ENCODE measurements at regions not wholly inside any gene's neighbourhood (a gene's known extent, or its start where the extent isn't known, plus 50 kb on each side); places are given as distances from the start of the nearest gene placed in this dataset.

DNA sequence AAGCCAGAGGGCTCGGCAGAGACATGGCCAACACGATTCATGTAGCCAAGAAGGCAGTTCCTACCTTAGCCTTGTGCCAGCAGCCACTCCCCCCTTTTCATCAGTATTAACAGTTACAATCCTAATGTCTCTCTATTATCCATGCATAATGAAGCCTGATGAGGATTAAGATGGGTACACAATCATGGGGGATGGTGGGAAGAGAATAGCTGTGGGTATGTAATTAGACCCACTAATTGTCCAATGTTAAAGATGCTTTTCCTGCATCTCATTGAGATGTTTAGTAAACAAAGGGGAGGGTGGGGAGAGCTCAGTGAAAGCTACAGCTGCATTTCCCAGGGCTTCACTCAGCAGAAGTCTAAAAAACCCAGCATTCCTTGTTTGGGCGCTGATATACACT lies 70.4 kb upstream of the CMKLR1 start:
- FAIRE-seq (no peak), DNase-seq (ENCODE audit: insufficient read length, low spot score) (no peak)
- no peak for TF ChIP-seq POLR2A (IDR thresholded peaks at IDR 0.05; ENCODE audit: low read depth, low read length)

DNA sequence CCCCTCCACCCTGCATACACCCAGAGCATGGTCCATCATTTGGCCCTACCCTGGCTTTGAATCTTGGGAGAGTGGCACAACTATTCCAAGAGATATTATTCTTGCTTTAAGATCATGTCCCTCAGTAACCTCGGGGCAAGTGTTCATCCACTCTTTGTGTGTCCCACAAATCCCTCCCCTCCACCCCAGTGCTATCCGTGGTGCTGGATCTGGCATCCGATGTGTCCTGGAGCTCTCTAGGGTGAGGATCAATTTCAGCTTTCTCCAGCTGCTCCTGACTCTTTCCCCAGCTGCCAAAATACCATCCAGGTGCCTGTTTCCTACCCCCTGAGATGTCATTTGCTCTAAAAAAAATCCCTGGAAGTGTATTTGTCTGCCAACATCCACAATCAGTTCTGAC lies 64.8 kb upstream of the CMKLR1 start:
- FAIRE-seq = no peak
- no peak for TF ChIP-seq POLR2A (IDR thresholded peaks at IDR 0.05; ENCODE audit: low read depth, low read length)
- DNase-seq (ENCODE audit: insufficient read length, low spot score) = no peak

DNA sequence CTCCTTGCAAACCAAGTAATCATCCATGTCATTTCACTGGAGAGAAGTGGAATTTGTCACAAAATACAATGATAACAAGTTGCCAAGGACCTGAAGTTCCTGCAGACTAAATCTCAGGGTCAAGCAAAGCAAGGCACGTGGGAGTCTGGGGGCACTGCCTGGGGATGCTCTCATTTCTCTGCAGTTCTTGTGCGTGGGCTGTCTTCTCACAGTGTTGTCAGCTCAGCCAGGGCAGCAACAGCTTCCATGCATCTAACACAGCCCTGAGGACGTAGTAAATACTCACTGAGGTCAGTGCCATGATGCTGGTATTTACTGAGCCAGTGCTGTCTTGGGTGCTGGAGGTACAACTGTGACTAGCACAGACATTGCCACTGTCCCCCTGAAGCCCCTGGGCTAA lies 62.9 kb upstream of the CMKLR1 start:
- FAIRE-seq (no peak), DNase-seq (ENCODE audit: insufficient read length, low spot score) (no peak)
- no peak for TF ChIP-seq POLR2A (IDR thresholded peaks at IDR 0.05; ENCODE audit: low read depth, low read length)

DNA sequence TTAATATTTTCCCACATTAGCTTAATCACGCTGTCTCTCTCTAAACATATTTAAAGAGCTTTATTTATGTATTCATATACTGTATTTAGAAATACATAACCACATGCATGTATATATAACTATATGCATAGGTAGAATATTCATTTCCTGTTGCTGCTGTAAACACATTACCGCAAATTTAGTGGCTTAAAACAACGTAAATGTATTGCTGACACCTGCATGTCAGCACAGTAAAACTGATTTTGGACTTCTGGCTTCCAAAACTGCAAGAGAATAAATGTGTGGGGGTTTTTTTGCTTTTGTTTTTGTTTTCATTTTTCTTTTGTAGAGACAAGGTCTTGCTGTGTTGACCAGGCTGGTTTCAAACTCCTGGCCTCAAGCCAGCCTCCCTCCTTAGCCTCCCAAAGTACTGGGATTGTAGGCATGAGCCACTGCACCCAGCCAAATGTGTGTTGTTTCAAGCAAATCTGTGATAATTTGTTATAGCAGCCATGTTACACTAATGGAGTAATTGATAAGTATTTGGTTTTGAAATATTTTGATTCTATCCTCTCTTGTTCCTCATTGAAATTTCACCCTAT lies 61.9 kb upstream of the CMKLR1 start:
- no peak for FAIRE-seq
- DNase-seq (ENCODE audit: insufficient read length, low spot score) = no peak
- no peak for TF ChIP-seq POLR2A (IDR thresholded peaks at IDR 0.05; ENCODE audit: low read depth, low read length)

DNA sequence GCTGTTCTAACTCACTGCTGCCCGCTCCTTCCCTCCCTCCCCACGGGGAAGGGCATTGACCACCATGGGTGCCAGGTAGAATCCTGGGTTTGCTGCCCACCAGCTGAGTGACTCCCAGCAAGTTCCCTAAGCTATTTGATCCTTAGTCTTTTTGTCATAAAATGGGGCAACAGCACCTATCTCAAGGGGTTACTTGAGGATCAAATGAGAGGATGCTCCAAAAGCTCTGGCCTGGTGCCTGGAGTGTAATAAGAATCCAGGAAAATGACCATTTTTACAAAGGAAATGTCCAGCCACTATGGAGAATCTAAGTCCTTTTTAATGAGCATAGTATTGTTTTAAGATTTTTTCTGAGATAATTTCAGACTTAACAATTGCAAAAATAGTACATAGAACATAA lies 61.4 kb upstream of the CMKLR1 start:
- no peak for DNase-seq (ENCODE audit: insufficient read length, low spot score)
- FAIRE-seq = no peak
- no peak for TF ChIP-seq POLR2A (IDR thresholded peaks at IDR 0.05; ENCODE audit: low read depth, low read length)

DNA sequence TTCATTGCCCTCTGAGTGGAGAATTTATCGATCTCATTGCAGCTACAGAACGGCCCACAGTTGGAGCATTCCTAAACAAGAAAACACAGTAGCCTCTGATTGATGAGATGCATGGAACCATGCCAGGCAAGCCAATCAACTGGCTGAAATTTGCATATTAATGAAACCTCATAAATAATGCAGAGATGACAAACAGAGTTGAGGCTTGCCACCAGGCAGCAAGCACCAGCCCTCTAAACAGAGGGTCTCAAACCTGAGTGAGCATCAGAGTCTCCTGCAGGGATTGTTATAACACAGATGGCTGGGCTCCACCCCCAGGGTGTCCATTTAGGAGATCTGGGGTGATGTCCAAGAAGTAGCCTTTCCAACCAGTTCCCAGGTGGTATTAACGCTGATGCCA lies 60.9 kb upstream of the CMKLR1 start:
- no peak for FAIRE-seq
- TF ChIP-seq POLR2A (IDR thresholded peaks at IDR 0.05; ENCODE audit: low read depth, low read length) = no peak
- DNase-seq (ENCODE audit: insufficient read length, low spot score) = no peak

DNA sequence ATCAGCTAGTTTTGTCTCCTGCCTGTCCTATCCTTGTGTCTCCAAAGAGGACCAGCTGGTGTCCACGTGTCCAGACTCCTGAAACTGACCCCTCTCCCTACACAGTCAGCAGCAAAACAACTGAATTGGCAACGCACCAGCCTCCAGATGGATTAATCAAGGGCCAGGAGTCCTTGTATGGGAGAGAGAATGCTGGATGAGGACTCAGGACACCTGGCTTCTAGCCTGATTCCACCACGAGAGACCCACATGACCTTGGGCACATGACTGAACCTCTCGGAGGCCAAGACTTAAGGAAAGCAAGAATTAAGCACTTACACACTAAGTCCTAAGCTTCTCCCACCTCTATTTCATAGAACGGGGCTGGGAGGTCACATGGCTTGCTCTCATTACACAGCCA lies 60.4 kb upstream of the CMKLR1 start:
- FAIRE-seq (no peak), DNase-seq (ENCODE audit: insufficient read length, low spot score) (no peak)
- TF ChIP-seq POLR2A (IDR thresholded peaks at IDR 0.05; ENCODE audit: low read depth, low read length) = no peak

DNA sequence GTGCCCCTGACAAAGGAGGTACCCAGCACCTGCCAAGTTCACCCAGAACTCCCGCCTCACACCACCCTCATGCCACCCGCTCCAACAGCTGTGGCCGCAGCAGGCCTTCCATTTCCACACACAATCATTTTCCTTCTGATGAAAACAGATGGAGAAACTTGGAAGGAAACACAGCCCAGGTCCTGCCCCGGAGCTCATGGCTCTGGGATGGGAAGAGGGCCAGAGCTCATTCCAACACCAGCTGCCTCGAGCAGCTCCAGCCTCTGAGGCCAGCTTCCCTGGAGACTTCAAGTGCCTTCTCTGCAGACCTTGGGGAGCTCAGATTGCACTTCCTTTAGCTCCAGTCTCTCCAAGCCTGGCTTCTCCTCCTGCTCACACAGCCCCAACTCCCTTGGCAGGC lies 55.1 kb upstream of the CMKLR1 start:
- FAIRE-seq (no peak), DNase-seq (ENCODE audit: insufficient read length, low spot score) (no peak)
- no peak for TF ChIP-seq POLR2A (IDR thresholded peaks at IDR 0.05; ENCODE audit: low read depth, low read length)

DNA sequence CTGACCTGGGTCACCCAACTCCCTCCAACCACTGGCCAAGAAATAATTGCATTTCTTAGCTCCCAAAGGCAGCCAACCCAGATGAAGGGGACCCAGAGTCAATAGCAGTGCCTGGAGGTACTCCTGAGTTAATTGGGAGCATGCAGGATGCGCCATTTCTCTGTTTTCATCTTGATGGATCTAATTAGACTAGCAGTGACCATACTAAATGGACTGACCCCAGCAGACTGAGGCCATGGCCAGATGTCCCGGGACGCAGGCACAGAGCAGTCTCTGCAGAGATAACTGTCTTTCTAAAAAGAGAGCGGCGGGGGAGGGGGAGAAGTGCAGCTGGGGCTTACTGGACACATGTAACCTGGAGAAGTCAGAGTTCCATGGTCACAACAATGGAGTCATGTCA lies 53.2 kb upstream of the CMKLR1 start:
- FAIRE-seq = no peak

DNA sequence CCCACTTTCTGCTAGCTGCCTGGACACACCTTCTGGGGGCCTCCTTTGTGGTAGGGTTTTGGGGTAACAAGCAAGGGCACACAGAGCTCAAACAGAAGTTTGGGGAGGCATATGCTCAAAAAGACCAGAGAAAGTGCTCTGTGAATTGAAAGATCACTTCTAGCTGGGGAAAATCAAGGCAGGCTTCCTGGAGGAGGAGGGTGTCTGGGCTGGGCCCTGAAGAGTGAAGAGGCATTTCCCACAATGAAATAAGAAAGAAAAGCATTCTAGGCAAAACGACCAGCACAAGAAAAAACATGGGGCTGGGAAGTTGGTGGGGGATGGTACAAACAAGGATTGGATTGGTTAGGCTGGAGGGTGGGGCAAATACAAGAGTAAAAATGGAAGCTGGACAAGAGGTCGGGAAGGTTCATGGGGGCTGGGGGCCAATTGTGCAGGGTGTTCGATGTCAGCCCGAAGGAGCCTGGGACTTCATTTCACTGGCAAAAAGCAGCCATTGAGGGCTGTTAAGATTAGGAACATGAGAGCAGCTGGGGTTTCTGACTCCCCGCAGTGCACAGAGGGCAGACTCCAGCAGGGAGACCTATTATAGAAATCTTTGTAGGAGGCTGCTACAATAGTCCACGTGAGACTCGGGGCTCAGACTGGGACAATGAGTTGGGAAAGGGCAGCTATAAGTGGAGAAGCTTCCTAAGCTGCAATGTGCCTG lies 51.5 kb upstream of the CMKLR1 start:
- TF ChIP-seq POLR2A (IDR thresholded peaks at IDR 0.05; ENCODE audit: low read depth, low read length) = no peak
- DNase-seq (ENCODE audit: insufficient read length, low spot score) = no peak
- no peak for FAIRE-seq

More for the DNA sequence above, 53.2 kb upstream of the CMKLR1 start:
- no peak for TF ChIP-seq POLR2A (IDR thresholded peaks at IDR 0.05; ENCODE audit: low read depth, low read length)
- DNase-seq (ENCODE audit: insufficient read length, low spot score) = no peak

DNA sequence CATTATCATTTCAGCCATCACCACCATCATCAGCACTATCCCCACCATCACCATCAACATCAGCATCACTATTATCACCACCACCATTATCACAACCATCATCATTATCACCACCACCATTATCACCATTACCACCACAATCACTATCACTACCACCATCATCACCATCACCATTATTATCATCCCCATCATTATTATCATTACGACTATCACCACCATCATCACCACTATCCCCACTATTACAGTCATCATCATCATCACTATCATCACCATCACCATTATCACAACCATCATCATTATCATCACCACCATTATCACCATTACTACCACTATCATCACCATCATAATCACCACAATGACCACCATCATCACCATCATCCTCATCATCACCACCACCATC lies 50.4 kb upstream of the CMKLR1 start:
- no peak for TF ChIP-seq POLR2A (IDR thresholded peaks at IDR 0.05; ENCODE audit: low read depth, low read length)
- DNase-seq (ENCODE audit: insufficient read length, low spot score) (no peak), FAIRE-seq (no peak)
